Osteocyte (in vitro differentiated cells): ENCODE measurements at regions not wholly inside any gene's neighbourhood (a gene's known extent, or its start where the extent isn't known, plus 50 kb on each side); places are given as distances from the start of the nearest gene placed in this dataset.
"Not testable (repeated sequence)": the region's sequence is repeated elsewhere in the genome, so short reads cannot be mapped to it uniquely, and the experiment has no call there.

Experiments used
- DNase-seq: peaks from one replicate; pipeline ENCODE4 v3.0.0; 2021; ENCODE audit warnings: mixed read lengths; ENCODE audit not compliant: unreplicated experiment; ENCODE audit errors: extremely low spot score
- H3K27ac Mint-ChIP-seq: one replicate; pipeline ENCODE4 v1.8.0; 2021; ENCODE audit warnings: mild to moderate bottlenecking, mixed read lengths; ENCODE audit not compliant: unreplicated experiment
- H3K27me3 Mint-ChIP-seq: one replicate; pipeline ENCODE4 v1.8.0; 2021; ENCODE audit warnings: mixed read lengths; ENCODE audit not compliant: unreplicated experiment
- H3K36me3 Mint-ChIP-seq: one replicate; pipeline ENCODE4 v1.8.0; 2021; ENCODE audit warnings: mixed read lengths; ENCODE audit not compliant: unreplicated experiment
- H3K4me1 Mint-ChIP-seq: one replicate; pipeline ENCODE4 v1.8.0; 2021; ENCODE audit warnings: mixed read lengths; ENCODE audit not compliant: unreplicated experiment
- H3K4me3 Mint-ChIP-seq: one replicate; pipeline ENCODE4 v1.8.0; 2021; ENCODE audit warnings: mild to moderate bottlenecking, moderate library complexity, mixed read lengths; ENCODE audit not compliant: unreplicated experiment
- H3K9me3 Mint-ChIP-seq: one replicate; pipeline ENCODE4 v1.8.0; 2021; ENCODE audit warnings: mixed read lengths; ENCODE audit not compliant: unreplicated experiment
- CTCF ChIP-seq: fragments of 200-600 bp; sonication (generic); IDR thresholded peaks from 2 replicates; pipeline ENCODE4 v1.5.0; 2021; ENCODE audit warnings: antibody characterized with exemption, mild to moderate bottlenecking, moderate library complexity

- Mint-ChIP-seq H3K36me3 (peaks cover 33% of the 10 kb centered on the region), H3K9me3 (peaks cover 57% of the 10 kb centered on the region)
- not testable (repeated sequence) for H3K27me3 Mint-ChIP-seq, H3K27ac Mint-ChIP-seq, H3K4me3 Mint-ChIP-seq, DNase-seq, H3K4me1 Mint-ChIP-seq
These were observed 183.0 kb downstream of the HACE1 start for GRCh38 chr6:104676679-104677078.

GRCh38 chr6:104675161-104675560 is 184.6 kb downstream of the HACE1 start:
- Mint-ChIP-seq H3K36me3 (peaks cover 33% of the 10 kb centered on the region), H3K9me3 (peaks cover 57% of the 10 kb centered on the region)
- DNase-seq, H3K4me1 Mint-ChIP-seq, H3K27ac Mint-ChIP-seq, H3K4me3 Mint-ChIP-seq, H3K27me3 Mint-ChIP-seq: not testable (repeated sequence)

- not testable (repeated sequence) for H3K27ac Mint-ChIP-seq, H3K27me3 Mint-ChIP-seq, H3K4me3 Mint-ChIP-seq, DNase-seq, H3K4me1 Mint-ChIP-seq
- peaks cover 27% of the 10 kb centered on the region for H3K36me3 Mint-ChIP-seq
- H3K9me3 Mint-ChIP-seq = peaks cover 47% of the 10 kb centered on the region
These were observed 186.6 kb downstream of the HACE1 start for GRCh38 chr6:104673078-104673477.

GRCh38 chr6:104671591-104671891 is 188.2 kb downstream of the HACE1 start:
- not testable (repeated sequence) for H3K4me1 Mint-ChIP-seq, DNase-seq, H3K27me3 Mint-ChIP-seq, H3K27ac Mint-ChIP-seq, H3K4me3 Mint-ChIP-seq
- Mint-ChIP-seq H3K36me3 (peaks cover 27% of the 10 kb centered on the region), H3K9me3 (peaks cover 42% of the 10 kb centered on the region)

GRCh38 chr6:104670834-104671590 is 188.7 kb downstream of the HACE1 start:
- H3K4me1 Mint-ChIP-seq, H3K27ac Mint-ChIP-seq, DNase-seq, H3K4me3 Mint-ChIP-seq, H3K27me3 Mint-ChIP-seq: not testable (repeated sequence)
- Mint-ChIP-seq H3K9me3 (peaks cover 42% of the 10 kb centered on the region), H3K36me3 (peaks cover 28% of the 10 kb centered on the region)

- no peak for DNase-seq
- H3K9me3 Mint-ChIP-seq = peaks cover 33% of the 10 kb centered on the region
- no peaks in the 10 kb centered on the region for H3K4me1 Mint-ChIP-seq
- H3K4me3 Mint-ChIP-seq = no peak overlapping the region
- H3K27me3 Mint-ChIP-seq = no peaks in the 10 kb centered on the region
- TF ChIP-seq CTCF = no peak
- H3K36me3 Mint-ChIP-seq = peaks cover 23% of the 10 kb centered on the region
- no peak overlapping the region for H3K27ac Mint-ChIP-seq
These were observed 190.2 kb downstream of the HACE1 start for GRCh38 chr6:104669483-104669882.

- TF ChIP-seq CTCF = no peak
- no peaks in the 10 kb centered on the region for H3K27me3 Mint-ChIP-seq
- H3K9me3 Mint-ChIP-seq = peaks cover 13% of the 10 kb centered on the region
- no peak overlapping the region for H3K27ac Mint-ChIP-seq
- no peaks in the 10 kb centered on the region for H3K36me3 Mint-ChIP-seq
- H3K4me1 Mint-ChIP-seq = peaks cover 9% of the 10 kb centered on the region
- no peak for DNase-seq
- no peak overlapping the region for H3K4me3 Mint-ChIP-seq
These were observed 203.5 kb downstream of the HACE1 start for GRCh38 chr6:104656235-104656634.
